ENCODE measurements at regions not wholly inside any gene's neighbourhood (a gene's known extent, or its start where the extent isn't known, plus 50 kb on each side); places are given as distances from the start of the nearest gene placed in this dataset.

DNA sequence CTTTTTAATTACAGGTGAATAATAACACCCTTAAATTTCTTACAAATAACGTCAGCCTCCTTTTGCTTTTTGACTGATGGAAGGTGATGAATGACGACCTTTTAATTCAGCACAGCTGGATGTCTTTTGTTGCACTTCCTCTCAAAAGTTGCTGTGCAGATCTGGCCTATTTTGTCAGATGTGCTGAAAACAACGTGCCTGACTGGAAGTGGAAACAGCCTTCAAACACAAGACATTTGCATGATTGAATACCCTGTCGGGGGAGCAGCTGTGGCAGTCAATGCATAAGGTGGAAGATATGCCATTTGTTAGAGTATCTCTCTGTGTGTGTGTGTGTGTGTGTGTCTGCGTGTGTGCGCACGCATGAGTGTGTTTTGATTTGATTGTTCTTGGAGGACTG lies 579.7 kb downstream of the SPRY1 start:
- TF ChIP-seq CTCF (IDR thresholded peaks at IDR 0.05), result no peak
- no peak for TF ChIP-seq POLR2A (IDR thresholded peaks at IDR 0.05)
